ENCODE measurements at regions not wholly inside any gene's neighbourhood (a gene's known extent, or its start where the extent isn't known, plus 50 kb on each side); places are given as distances from the start of the nearest gene placed in this dataset.

DNA sequence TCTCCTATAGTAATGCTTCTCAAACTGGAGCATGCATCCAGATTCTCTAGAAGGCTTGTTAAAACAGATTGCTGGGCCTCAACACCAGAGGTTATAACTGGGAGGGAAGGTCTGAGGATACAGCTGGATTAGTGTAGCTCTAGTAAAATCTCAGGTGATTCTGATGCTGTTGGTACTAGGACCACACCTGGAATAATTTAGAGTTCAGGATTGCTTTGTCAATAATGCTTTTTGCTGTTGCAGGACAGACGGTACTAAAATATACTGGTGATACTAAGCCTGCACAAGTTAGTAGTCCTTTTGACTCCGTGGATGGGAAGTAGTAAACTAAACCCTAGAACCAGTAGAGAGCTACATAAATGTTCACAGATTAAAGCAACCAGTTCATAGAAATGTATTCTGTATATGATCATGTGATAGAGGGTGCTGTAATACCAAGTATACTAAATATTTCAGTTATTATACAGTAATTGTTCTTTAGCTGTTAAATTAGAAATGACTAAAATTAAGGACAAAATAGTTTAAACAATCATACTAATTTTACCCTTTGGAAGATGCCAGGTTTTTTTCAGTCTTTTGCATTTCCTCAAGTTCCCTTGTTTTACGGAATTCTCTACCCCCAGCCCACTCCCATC lies 258.2 kb upstream of the STARD13 start:
- TF ChIP-seq EZH2 (IDR thresholded peaks at IDR 0.05; ENCODE audit: borderline replicate concordance, low read depth, low read length, poor library complexity, severe bottlenecking) = no peak
- TF ChIP-seq, protein P1, sequence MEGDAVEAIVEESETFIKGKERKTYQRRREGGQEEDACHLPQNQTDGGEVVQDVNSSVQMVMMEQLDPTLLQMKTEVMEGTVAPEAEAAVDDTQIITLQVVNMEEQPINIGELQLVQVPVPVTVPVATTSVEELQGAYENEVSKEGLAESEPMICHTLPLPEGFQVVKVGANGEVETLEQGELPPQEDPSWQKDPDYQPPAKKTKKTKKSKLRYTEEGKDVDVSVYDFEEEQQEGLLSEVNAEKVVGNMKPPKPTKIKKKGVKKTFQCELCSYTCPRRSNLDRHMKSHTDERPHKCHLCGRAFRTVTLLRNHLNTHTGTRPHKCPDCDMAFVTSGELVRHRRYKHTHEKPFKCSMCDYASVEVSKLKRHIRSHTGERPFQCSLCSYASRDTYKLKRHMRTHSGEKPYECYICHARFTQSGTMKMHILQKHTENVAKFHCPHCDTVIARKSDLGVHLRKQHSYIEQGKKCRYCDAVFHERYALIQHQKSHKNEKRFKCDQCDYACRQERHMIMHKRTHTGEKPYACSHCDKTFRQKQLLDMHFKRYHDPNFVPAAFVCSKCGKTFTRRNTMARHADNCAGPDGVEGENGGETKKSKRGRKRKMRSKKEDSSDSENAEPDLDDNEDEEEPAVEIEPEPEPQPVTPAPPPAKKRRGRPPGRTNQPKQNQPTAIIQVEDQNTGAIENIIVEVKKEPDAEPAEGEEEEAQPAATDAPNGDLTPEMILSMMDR (conservative IDR thresholded peaks at IDR 0.05; ENCODE audit: low read depth, low read length) = no peak
